ENCODE measurements at regions not wholly inside any gene's neighbourhood (a gene's known extent, or its start where the extent isn't known, plus 50 kb on each side); places are given as distances from the start of the nearest gene placed in this dataset.

DNA sequence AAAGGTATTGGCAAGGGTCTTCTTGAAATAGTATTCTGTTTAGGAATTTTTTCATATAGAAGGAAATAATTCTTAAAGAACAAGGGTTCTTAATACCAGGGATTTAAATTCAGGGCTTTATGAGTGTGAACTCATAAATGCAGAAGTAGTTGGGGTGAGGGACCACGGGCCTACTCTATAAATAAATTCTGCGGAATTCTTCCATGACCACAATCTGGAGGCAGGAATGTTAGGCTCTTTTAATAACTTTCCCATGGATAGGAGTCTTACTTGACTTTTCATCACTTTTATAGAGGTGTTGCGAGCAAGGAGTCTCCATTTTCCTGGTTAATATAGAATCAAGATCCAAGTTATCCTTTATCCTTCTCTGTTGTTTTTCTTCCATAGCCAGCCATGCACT lies 76.7 kb upstream of the SLC4A4 start:
- no peak for TF ChIP-seq MAX (IDR thresholded peaks at IDR 0.05; ENCODE audit: low read depth, low read length)
- no peak for TF ChIP-seq NR2C2 (IDR thresholded peaks at IDR 0.05; ENCODE audit: borderline replicate concordance, control insufficient read depth, insufficient read length, low read depth)
- no peak for TF ChIP-seq POLR2A (IDR thresholded peaks at IDR 0.05; ENCODE audit: low read depth, low read length)
- TF ChIP-seq EP300 (IDR thresholded peaks at IDR 0.05; ENCODE audit: borderline replicate concordance in 1 of 2, control insufficient read depth in 1 of 2, low read depth in 2 of 2, low read length in 2 of 2), result no peak
